Activated CD4-positive, alpha-beta T cell treated with anti-CD3 and anti-CD28 coated beads, Interleukin-2, amount 50 U/mL, for 48 hours (primary cell): ENCODE measurements at regions not wholly inside any gene's neighbourhood (a gene's known extent, or its start where the extent isn't known, plus 50 kb on each side); places are given as distances from the start of the nearest gene placed in this dataset.

ENCODE experiments used
- DNase-seq, 2 experiments: peaks; one replicate each; pipeline ENCODE4 v3.0.0-alpha.2; 2020

DNA sequence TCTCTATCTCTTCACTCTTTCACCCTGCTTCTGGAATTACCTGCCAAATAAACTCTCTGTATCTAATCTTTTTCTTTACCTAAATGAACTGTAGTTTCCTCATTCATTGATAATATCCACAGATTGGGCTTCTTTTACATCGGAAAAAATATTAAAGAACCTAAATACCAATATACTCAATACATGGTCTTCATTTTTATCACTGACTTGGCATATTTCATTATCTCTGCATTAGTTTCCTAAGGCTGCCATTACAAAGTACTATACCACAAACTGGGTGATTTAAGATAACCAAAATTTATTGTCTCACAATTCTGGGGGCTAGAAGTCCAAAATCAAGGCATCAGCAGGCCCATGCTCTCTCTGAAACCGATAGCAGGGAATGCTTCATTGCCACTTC is 411.9 kb upstream of the SPTLC3 start:
- DNase-seq = no peak

DNA sequence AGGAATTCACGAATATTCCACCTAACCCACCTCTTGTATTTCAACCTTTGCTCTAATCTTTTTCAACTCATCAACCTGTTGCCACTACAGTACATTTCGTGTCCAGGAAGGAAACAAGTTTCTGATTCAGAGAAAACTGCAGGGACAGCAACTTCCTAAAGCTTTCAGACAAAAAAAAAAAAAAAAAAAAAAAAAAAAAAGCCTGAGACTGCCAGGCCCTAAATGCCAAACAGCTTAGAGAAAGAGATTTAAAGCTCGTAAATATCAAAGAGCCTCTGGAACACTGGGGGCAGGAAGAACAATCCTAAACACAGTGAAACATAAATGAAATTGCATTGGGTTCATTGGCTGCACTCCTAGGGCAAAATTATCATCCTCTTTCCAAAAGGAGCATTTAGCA is 411.2 kb upstream of the SPTLC3 start:
- DNase-seq = no peak

GRCh38 chr20:12598894-12599293 is 409.9 kb upstream of the SPTLC3 start:
- no peak for DNase-seq

DNA sequence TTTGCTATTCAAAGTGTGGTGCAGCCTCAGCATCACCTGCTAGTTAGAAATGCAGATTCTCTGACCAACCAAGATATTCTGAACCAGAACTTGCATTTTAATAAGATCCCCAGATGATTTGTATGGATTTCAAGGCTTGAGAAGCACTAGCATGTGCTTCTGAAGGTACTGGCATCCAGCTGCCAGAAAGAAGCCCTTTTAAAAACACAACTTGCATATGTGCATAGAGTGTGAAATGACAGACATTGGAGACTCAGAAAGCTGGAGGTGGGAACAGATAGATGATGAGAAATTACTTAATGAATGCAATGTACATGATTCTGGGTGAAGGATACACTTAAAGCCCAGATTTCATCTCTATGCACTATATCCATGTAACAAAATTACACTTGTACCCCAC is 409.3 kb upstream of the SPTLC3 start:
- DNase-seq = no peak

- DNase-seq = no peak
These were observed 403.0 kb upstream of the SPTLC3 start for GRCh38 chr20:12605751-12606150.

- no peak for DNase-seq
These were observed 397.9 kb upstream of the SPTLC3 start for GRCh38 chr20:12610871-12611270.

DNA sequence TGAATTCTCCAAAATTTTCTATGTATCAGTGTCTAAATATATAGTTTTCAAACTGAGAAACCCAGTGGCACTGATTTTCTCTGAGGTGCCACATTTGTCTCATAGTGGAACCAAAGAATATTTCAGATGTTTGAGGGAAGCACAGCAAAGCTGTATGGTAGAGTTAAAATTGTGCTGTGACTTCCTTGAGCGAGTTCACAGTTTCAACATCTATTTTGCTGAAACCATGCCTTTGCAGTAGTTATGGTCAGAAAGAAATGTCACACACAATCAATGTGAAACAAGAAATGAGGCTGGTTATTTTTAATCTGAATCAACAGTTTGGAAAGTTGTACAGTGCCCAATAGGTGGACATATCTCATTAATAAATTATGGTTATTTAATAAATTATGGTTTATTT is 394.0 kb upstream of the SPTLC3 start:
- no peak for DNase-seq

- DNase-seq = no peak
These were observed 391.7 kb upstream of the SPTLC3 start for GRCh38 chr20:12617076-12617475.

GRCh38 chr20:12623870-12624269 is 384.9 kb upstream of the SPTLC3 start:
- no peak for DNase-seq

- DNase-seq = no peak
These were observed 381.3 kb upstream of the SPTLC3 start for GRCh38 chr20:12627485-12627884.

- DNase-seq = no peak
These were observed 370.0 kb upstream of the SPTLC3 start for GRCh38 chr20:12638633-12639312.

DNA sequence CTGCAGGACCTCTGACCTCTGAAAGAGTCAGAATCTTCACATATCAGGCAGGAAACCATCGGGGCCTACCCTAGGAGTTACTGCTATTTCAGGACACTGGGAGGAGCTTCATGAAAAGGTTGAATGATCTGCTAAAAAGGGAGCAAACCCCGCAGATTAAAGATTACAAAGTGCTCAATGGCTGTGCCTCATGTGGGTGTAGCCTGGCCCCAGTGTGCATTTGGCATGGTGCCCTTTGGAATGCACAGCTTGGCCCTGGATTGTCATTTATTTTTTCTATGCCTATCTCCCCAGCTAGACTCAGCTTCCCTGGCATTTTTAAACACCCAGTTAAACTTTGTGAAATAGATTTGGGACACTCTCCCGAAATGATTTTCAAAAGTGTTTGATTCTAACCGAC is 368.5 kb upstream of the SPTLC3 start:
- DNase-seq = no peak

DNA sequence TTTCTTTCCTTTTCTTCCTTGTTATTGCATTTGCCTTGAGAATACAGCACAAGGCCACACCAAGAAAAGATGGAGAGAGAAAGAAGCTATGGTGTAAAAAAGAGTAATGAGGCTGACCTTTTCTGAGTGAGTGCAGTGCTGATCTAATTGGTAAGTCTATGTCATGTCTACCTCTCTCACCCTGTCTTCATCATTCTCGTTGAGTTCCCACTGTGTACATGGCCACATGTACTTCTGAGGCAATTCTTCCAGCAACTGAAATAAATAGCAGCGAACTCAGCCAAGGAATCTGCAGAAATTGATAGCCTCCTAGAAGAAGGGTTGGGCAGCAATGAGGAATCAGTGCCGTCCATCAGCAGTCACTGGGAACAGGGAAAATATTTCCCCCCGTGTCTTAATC is 367.2 kb upstream of the SPTLC3 start:
- DNase-seq = no peak

GRCh38 chr20:12644461-12644860 is 364.3 kb upstream of the SPTLC3 start:
- DNase-seq = no peak

DNA sequence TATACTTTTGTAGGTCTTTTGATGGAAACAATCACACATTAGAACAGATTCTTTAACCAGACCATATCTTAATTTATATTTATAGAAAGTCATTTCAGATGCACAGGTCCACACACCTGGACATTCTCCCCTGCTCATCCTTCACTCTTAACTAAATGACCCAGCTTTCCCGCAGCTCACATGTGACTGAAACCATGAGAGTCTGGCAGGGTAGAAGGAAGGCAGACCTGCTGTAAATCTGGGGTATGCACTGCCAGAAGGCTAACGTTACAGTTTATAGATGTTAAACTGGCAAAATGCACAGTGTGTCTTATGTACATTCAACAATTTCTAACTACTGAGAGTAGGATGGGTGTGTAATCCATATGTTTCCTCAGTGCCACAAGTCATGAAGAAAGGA is 359.5 kb upstream of the SPTLC3 start:
- DNase-seq = no peak

DNA sequence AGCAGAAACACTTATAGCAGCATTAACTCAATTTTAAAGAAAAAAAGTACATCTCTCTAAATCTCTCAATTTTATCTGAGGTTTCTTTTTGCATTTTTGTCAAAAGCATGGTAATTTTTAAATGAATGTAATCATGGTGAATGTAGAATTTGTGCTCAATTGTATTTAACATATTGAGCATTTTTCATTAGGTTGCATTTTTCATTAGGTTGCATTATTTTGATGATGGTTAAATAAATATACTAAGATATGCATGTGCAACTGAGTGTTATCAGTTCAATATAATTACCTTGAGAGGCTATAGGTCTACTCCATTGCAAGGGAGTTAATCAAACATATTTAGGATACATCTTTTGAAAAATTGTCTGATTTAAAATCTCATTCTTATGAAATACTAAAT is 355.1 kb upstream of the SPTLC3 start:
- DNase-seq = no peak

GRCh38 chr20:12659942-12660341 is 348.8 kb upstream of the SPTLC3 start:
- DNase-seq = no peak

DNA sequence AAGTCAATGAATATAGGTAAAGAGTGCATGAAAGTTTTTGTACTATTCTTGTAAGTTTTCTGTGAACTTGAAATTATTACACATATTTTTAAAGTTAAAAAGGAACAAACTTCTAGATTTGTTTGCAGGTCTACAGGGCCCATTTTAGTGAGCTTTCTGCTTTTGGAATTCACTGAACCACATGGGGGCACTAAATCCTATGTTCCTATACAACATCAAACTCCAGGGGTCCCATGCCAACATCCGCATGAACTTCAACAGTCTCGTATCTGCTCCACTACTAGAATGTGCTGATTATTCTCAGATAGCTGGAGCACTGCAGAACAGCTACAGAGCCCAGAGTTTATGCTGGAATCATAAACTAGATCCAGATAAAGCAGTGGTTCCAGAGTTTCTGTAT is 347.9 kb upstream of the SPTLC3 start:
- DNase-seq = no peak

DNA sequence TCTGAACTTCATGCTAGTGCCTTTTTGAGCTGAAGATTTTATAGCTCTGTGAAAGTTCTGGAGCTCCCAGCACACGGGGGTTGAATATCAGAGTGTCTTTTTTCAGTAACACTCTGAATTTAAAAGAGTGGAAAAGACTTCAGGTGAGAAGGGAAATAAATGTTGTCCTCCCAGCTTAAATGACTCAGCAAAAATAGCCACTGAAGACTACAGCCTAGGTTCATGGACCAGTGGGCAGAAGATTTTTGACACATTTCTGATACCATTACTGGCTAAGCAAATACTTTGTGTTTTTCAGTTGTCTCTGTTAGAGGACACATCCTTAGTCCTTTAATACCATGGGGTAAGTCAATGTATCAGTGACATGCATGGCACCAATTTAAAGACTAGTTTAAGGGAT is 338.5 kb upstream of the SPTLC3 start:
- DNase-seq = no peak

DNA sequence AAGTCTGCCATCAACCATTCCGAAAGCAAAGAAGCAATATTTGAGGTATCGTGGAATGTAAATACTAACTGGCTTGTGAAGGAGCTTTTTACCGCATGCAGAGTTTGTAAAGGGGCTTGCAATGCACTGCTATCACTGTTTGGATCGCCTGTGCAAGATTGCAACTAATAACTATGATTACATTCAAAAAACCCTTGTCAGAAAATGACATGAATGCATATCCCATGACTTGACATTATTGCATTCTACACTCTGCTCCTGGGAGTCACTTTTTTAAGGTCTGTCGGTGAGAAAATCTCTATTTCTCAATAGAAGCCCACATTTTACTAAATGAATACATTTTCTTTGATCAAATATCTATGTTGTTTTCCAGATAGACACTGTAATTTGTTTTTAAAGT is 335.4 kb upstream of the SPTLC3 start:
- DNase-seq = no peak

DNA sequence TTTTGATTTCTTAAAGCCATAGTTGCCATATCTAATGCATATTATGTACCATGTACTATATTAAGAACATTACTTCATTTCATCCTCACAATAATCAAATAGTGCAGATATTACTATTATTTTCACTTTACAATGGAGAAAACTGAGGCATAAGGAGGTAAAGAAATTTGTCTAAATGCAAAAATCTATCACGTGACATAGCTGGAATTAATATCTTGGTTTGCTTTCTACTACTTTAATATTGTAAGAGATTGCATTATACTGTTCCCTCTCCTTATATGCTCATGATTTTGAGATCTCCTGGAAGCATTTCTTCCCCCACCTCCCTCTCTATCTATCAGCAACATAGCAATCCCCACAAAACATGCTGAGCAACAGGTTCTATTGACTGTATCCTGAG is 330.8 kb upstream of the SPTLC3 start:
- no peak for DNase-seq

DNA sequence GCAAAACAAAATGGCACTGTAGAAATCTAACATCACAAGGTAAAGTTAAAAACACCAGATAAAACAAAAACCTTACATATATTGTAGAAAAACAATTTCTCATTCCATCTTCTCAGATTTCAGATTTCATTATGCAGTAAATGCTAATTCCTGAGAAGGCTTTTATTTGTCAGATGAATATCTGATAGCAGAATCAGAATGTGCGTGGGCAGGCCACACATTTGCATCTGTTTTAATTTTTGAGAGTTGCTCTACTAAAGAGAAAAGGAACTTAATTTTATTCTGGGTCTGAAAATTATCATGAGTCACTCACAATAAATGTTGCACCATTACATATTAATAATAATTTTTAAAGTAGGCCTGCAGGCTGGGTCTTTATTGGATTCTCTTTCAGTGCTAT is 329.3 kb upstream of the SPTLC3 start:
- no peak for DNase-seq

GRCh38 chr20:12682613-12683012 is 326.2 kb upstream of the SPTLC3 start:
- no peak for DNase-seq

GRCh38 chr20:12687476-12687875 is 321.3 kb upstream of the SPTLC3 start:
- no peak for DNase-seq

DNA sequence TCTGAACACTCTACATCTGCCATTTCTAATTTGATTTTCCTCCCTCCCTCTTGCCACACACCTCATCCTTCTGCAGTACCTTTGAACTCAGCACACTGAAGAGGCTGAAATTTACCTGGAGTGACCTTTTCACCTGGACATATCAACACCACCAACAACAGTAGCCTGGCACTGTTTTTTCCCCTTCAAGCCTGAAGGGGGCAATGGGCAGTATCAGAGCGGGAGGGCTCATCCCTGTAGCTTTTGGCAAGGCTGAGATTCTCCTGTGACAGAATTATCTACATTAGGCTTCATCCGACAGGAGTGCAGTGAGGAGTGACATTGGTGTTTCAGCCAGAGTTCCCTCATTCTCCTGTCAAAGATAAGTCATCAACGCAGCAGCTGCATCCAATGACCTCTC is 312.8 kb upstream of the SPTLC3 start:
- no peak for DNase-seq

GRCh38 chr20:12698817-12699216 is 310.0 kb upstream of the SPTLC3 start:
- no peak for DNase-seq
